Liver (tissue), 8 donors: ENCODE measurements at regions not wholly inside any gene's neighbourhood (a gene's known extent, or its start where the extent isn't known, plus 50 kb on each side); places are given as distances from the start of the nearest gene placed in this dataset.

Experiments used
- DNase-seq: peaks from one replicate; pipeline ENCODE4 v3.0.0-alpha.2; 2017; ENCODE audit warnings: low spot score
- H3K27ac ChIP-seq, 2 donors: one replicate each; pipeline ENCODE4 v1.7.0; 2013; ENCODE audit warnings: inconsistent platforms in 2 of 2, low read length in 2 of 2, control low read depth in 1 of 2, low read depth in 1 of 2, mild to moderate bottlenecking in 1 of 2
- H3K27me3 ChIP-seq, 4 donors: one replicate each; pipeline versions ENCODE4 v1.6.1 to v1.7.0; 2013; ENCODE audit warnings: low read length in 3 of 4, inconsistent platforms in 1 of 4, mild to moderate bottlenecking in 1 of 4, moderate library complexity in 1 of 4; ENCODE audit not compliant: control insufficient read depth in 4 of 4, insufficient read depth in 4 of 4
- H3K36me3 ChIP-seq, 4 donors: one replicate each; pipeline versions ENCODE4 v1.6.1 to v1.7.0; 2013; ENCODE audit warnings: low read length in 3 of 4, mild to moderate bottlenecking in 3 of 4, low read depth in 1 of 4, moderate library complexity in 1 of 4; ENCODE audit not compliant: control insufficient read depth in 4 of 4, insufficient read depth in 3 of 4
- H3K4me1 ChIP-seq, 4 donors: one replicate each; pipeline versions ENCODE4 v1.6.1 to v1.7.0; 2013; ENCODE audit warnings: low read length in 3 of 4, mild to moderate bottlenecking in 3 of 4, moderate library complexity in 1 of 4; ENCODE audit not compliant: control insufficient read depth in 4 of 4, insufficient read depth in 4 of 4
- H3K4me3 ChIP-seq, 3 donors: one replicate each; pipeline versions ENCODE4 v1.6.1 to v1.7.0; 2013; ENCODE audit warnings: low read length in 3 of 3, control low read depth in 1 of 3, low read depth in 1 of 3, mild to moderate bottlenecking in 1 of 3
- H3K9ac ChIP-seq, 2 donors: one replicate each; pipeline ENCODE4 v1.7.0; 2013; ENCODE audit warnings: low read length in 2 of 2, mild to moderate bottlenecking in 2 of 2, moderate library complexity in 2 of 2, control low read depth in 1 of 2, low read depth in 1 of 2
- H3K9me3 ChIP-seq, 4 donors: one replicate each; pipeline versions ENCODE4 v1.6.1 to v1.7.0; 2013; ENCODE audit warnings: low read length in 3 of 4; ENCODE audit not compliant: control insufficient read depth in 4 of 4
- ATF3 ChIP-seq: IDR thresholded peaks from 2 replicates; pipeline ENCODE4 v1.6.1; 2016; ENCODE audit warnings: antibody characterized with exemption
- EGR1 ChIP-seq, 2 donors: IDR thresholded peaks; 2 replicates each; pipeline ENCODE4 v1.6.1; 2016 to 2018; ENCODE audit warnings: antibody characterized with exemption in 2 of 2, low read depth in 2 of 2
- FOXA1 ChIP-seq: IDR thresholded peaks from 2 replicates; pipeline ENCODE4 v1.6.1; 2016; ENCODE audit warnings: antibody characterized with exemption
- FOXA2 ChIP-seq: IDR thresholded peaks from 2 replicates; pipeline ENCODE4 v1.6.1; 2016; ENCODE audit warnings: antibody characterized with exemption
- GABPA ChIP-seq, 2 donors: IDR thresholded peaks in 1 of 2; conservative IDR thresholded peaks in 1 of 2; 2 replicates each; pipeline ENCODE4 v1.6.1; 2016; ENCODE audit warnings: antibody characterized with exemption in 2 of 2, mild to moderate bottlenecking in 1 of 2, moderate library complexity in 1 of 2
- HNF4A ChIP-seq, 2 donors: conservative IDR thresholded peaks; 2 replicates each; pipeline ENCODE4 v1.6.1; 2016; ENCODE audit warnings: antibody characterized with exemption in 2 of 2, mild to moderate bottlenecking in 2 of 2
- HNF4G ChIP-seq: IDR thresholded peaks from 2 replicates; pipeline ENCODE4 v1.6.1; 2016; ENCODE audit warnings: antibody characterized with exemption
- NR2F2 ChIP-seq: IDR thresholded peaks from 2 replicates; pipeline ENCODE4 v1.6.1; 2016; ENCODE audit warnings: antibody characterized with exemption
- RAD21 ChIP-seq, 2 donors: IDR thresholded peaks; 2 replicates each; pipeline ENCODE4 v1.6.1; 2016; ENCODE audit warnings: antibody characterized with exemption in 2 of 2, mild to moderate bottlenecking in 2 of 2
- REST ChIP-seq: IDR thresholded peaks from 2 replicates; pipeline ENCODE4 v1.6.1; 2016; ENCODE audit warnings: antibody characterized with exemption, mild to moderate bottlenecking
- RXRA ChIP-seq, 2 donors: IDR thresholded peaks; 2 replicates each; pipeline ENCODE4 v1.6.1; 2017 to 2018; ENCODE audit warnings: antibody characterized with exemption in 2 of 2, mild to moderate bottlenecking in 1 of 2
- SP1 ChIP-seq: IDR thresholded peaks from 2 replicates; pipeline ENCODE4 v1.6.1; 2018; ENCODE audit warnings: antibody characterized with exemption, mild to moderate bottlenecking
- YY1 ChIP-seq: IDR thresholded peaks from 2 replicates; pipeline ENCODE4 v1.6.1; 2016; ENCODE audit warnings: antibody characterized with exemption, mild to moderate bottlenecking
- WGBS: extraction: QIAGEN DNeasy Blood & Tissue Kit; methylation state at CpG from one replicate; pipeline ENCODE4 v1.1.7; 2013; 5-methylcytosine and 5-hydroxymethylcytosine counted together
- TF ChIP-seq, protein P1 (sequence below): IDR thresholded peaks from 2 replicates; pipeline ENCODE4 v1.6.1; 2016; ENCODE audit warnings: antibody characterized with exemption
- TF ChIP-seq, protein P2 (sequence below): fragments of 150-350 bp; IDR thresholded peaks from 2 replicates; pipeline ENCODE4 v1.5.1; 2017; ENCODE audit warnings: improper control_type of control experiment, low read depth, low read length; ENCODE audit not compliant: missing input control
- TF ChIP-seq, protein P3 (sequence below): IDR thresholded peaks from 2 replicates; pipeline ENCODE4 v1.6.1; 2016; ENCODE audit warnings: antibody characterized with exemption
- donor health status: healthy.
- donor health status: healthy.
- donor health status: healthy.
- donor health status: healthy.
- donor health status: healthy.

GRCh38 chr14:83485591-83485990 lies 1951.9 kb upstream of the SEL1L start:
- Histone ChIP-seq H3K27ac (no peak overlapping the region), H3K4me3 (no peak overlapping the region), H3K9ac (no peak overlapping the region), H3K36me3 (no peaks in the 10 kb centered on the region), H3K27me3 (no peaks in the 10 kb centered on the region), H3K4me1 (no peaks in the 10 kb centered on the region), H3K9me3 (no peaks in the 10 kb centered on the region)
- TF ChIP-seq, protein P1, sequence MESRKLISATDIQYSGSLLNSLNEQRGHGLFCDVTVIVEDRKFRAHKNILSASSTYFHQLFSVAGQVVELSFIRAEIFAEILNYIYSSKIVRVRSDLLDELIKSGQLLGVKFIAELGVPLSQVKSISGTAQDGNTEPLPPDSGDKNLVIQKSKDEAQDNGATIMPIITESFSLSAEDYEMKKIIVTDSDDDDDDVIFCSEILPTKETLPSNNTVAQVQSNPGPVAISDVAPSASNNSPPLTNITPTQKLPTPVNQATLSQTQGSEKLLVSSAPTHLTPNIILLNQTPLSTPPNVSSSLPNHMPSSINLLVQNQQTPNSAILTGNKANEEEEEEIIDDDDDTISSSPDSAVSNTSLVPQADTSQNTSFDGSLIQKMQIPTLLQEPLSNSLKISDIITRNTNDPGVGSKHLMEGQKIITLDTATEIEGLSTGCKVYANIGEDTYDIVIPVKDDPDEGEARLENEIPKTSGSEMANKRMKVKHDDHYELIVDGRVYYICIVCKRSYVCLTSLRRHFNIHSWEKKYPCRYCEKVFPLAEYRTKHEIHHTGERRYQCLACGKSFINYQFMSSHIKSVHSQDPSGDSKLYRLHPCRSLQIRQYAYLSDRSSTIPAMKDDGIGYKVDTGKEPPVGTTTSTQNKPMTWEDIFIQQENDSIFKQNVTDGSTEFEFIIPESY: no peak
- TF ChIP-seq SP1 (no peak), FOXA2 (no peak), YY1 (no peak), REST (no peak), HNF4A (conservative IDR thresholded peaks at IDR 0.05) (no peak), RAD21 (IDR thresholded peaks at IDR 0.05) (no peak), RXRA (IDR thresholded peaks at IDR 0.05) (no peak), EGR1 (IDR thresholded peaks at IDR 0.05; ENCODE audit: low read depth in 2 of 2) (no peak), NR2F2 (no peak), ATF3 (no peak), HNF4G (no peak), FOXA1 (no peak), GABPA (IDR thresholded peaks at IDR 0.05 in 1 of 2, conservative IDR thresholded peaks at IDR 0.05 in 1 of 2) (no peak)
- TF ChIP-seq, protein P2, sequence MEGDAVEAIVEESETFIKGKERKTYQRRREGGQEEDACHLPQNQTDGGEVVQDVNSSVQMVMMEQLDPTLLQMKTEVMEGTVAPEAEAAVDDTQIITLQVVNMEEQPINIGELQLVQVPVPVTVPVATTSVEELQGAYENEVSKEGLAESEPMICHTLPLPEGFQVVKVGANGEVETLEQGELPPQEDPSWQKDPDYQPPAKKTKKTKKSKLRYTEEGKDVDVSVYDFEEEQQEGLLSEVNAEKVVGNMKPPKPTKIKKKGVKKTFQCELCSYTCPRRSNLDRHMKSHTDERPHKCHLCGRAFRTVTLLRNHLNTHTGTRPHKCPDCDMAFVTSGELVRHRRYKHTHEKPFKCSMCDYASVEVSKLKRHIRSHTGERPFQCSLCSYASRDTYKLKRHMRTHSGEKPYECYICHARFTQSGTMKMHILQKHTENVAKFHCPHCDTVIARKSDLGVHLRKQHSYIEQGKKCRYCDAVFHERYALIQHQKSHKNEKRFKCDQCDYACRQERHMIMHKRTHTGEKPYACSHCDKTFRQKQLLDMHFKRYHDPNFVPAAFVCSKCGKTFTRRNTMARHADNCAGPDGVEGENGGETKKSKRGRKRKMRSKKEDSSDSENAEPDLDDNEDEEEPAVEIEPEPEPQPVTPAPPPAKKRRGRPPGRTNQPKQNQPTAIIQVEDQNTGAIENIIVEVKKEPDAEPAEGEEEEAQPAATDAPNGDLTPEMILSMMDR: no peak
- TF ChIP-seq, protein P3, sequence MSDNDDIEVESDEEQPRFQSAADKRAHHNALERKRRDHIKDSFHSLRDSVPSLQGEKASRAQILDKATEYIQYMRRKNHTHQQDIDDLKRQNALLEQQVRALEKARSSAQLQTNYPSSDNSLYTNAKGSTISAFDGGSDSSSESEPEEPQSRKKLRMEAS: no peak
- DNase-seq: no peak

DNA sequence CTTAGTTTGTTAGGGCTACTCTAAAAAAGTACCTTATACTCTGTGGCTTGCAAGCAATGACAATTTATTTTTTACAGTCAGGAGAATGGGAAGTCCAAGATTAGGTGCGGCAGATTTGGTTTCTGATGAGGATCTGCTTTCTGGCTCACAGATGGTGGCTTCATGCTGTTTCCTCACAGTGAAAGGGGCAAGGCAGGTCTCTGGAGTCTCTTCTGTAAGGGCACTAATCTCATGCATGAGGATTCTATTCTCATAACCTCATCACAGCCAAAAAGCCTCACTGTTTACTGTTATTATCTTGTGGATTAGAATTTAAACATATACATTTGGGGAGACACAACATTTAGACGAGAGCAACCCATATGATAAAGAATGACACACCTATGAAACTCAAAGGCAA lies 1957.4 kb upstream of the SEL1L start:
- H3K36me3 ChIP-seq: no peaks in the 10 kb centered on the region
- H3K4me1 ChIP-seq: no peaks in the 10 kb centered on the region
- TF ChIP-seq RXRA (IDR thresholded peaks at IDR 0.05): no peak
- TF ChIP-seq NR2F2: no peak
- no peak for TF ChIP-seq YY1
- no peak for TF ChIP-seq HNF4G
- TF ChIP-seq, protein P1: no peak
- no peak for TF ChIP-seq FOXA1
- TF ChIP-seq REST: no peak
- no peak for TF ChIP-seq HNF4A (conservative IDR thresholded peaks at IDR 0.05)
- no peak for TF ChIP-seq RAD21 (IDR thresholded peaks at IDR 0.05)
- H3K9me3 ChIP-seq: no peaks in the 10 kb centered on the region
- no peak overlapping the region for H3K27ac ChIP-seq
- DNase-seq: no peak
- no peaks in the 10 kb centered on the region for H3K27me3 ChIP-seq
- H3K9ac ChIP-seq: no peak overlapping the region
- H3K4me3 ChIP-seq: no peak overlapping the region
- 69% methylated on average over 2 of the region's 2 CpGs for WGBS
